PC-3 (cell line): ENCODE measurements at regions not wholly inside any gene's neighbourhood (a gene's known extent, or its start where the extent isn't known, plus 50 kb on each side); places are given as distances from the start of the nearest gene placed in this dataset.

Experiments
- EZH2 ChIP-seq: fragments of 300-600 bp; sonication (generic); IDR thresholded peaks from one replicate; pipeline ENCODE4 v1.6.1; 2017; ENCODE audit warnings: antibody characterized with exemption, mild to moderate bottlenecking, low read length; ENCODE audit not compliant: unreplicated experiment
- TF ChIP-seq, protein P1 (sequence below): fragments of 300-600 bp; sonication (generic); conservative IDR thresholded peaks from 2 replicates; pipeline ENCODE4 v1.5.1; 2017; ENCODE audit warnings: antibody characterized with exemption, low read depth, mild to moderate bottlenecking, low read length

DNA sequence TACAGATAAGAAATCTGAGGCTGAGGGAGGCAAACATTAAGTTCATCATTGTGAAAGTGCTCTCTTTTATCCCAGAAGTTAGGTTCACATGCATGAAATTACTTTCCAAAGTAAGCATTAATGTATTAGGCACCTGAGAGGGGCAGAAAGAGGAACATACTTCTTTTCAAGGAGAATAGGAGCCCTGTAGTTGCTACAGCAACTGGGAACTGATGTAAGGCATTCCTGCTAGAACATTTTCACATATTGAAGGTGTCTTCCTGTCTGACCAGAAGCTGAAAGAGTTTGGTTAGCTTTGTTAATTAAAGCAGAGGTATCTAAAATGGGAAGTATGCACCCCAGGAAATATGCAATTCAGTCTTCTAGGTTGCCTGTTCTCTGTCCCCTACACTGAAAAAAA lies 65.5 kb upstream of the ZBTB20 start:
- no peak for TF ChIP-seq EZH2
- TF ChIP-seq, protein P1, sequence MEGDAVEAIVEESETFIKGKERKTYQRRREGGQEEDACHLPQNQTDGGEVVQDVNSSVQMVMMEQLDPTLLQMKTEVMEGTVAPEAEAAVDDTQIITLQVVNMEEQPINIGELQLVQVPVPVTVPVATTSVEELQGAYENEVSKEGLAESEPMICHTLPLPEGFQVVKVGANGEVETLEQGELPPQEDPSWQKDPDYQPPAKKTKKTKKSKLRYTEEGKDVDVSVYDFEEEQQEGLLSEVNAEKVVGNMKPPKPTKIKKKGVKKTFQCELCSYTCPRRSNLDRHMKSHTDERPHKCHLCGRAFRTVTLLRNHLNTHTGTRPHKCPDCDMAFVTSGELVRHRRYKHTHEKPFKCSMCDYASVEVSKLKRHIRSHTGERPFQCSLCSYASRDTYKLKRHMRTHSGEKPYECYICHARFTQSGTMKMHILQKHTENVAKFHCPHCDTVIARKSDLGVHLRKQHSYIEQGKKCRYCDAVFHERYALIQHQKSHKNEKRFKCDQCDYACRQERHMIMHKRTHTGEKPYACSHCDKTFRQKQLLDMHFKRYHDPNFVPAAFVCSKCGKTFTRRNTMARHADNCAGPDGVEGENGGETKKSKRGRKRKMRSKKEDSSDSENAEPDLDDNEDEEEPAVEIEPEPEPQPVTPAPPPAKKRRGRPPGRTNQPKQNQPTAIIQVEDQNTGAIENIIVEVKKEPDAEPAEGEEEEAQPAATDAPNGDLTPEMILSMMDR, result no peak
